IPS DF 4.7 (cell line): ENCODE measurements at regions not wholly inside any gene's neighbourhood (a gene's known extent, or its start where the extent isn't known, plus 50 kb on each side); places are given as distances from the start of the nearest gene placed in this dataset.
"Not testable (repeated sequence)": the region's sequence is repeated elsewhere in the genome, so short reads cannot be mapped to it uniquely, and the experiment has no call there.

ENCODE experiments used
- DNase-seq: peaks from one replicate; pipeline ENCODE4 v3.0.0-alpha.2; 2013; ENCODE audit warnings: low spot score; ENCODE audit errors: extremely low read depth

- DNase-seq: no peak
Observed at GRCh38 chr12:92403210-92404175, 257.8 kb upstream of the BTG1 start.

GRCh38 chr12:92402415-92402814, 256.8 kb upstream of the BTG1 start:
- no peak for DNase-seq

GRCh38 chr12:92400006-92400405, 254.4 kb upstream of the BTG1 start:
- DNase-seq: no peak

- no peak for DNase-seq
Observed at GRCh38 chr12:92398565-92399309, 253.1 kb upstream of the BTG1 start.

- no peak for DNase-seq
Observed at GRCh38 chr12:92396647-92397252, 251.1 kb upstream of the BTG1 start.

- no peak for DNase-seq
Observed at GRCh38 chr12:92395322-92395721, 249.7 kb upstream of the BTG1 start.

GRCh38 chr12:92394895-92395294, 249.2 kb upstream of the BTG1 start:
- no peak for DNase-seq

GRCh38 chr12:92393504-92393903, 247.9 kb upstream of the BTG1 start:
- DNase-seq: no peak

- not testable (repeated sequence) for DNase-seq
Observed at GRCh38 chr12:92391726-92392125, 246.1 kb upstream of the BTG1 start.

- DNase-seq: no peak
Observed at GRCh38 chr12:92389466-92389865, 243.8 kb upstream of the BTG1 start.

GRCh38 chr12:92385296-92385695, 239.7 kb upstream of the BTG1 start:
- no peak for DNase-seq

- no peak for DNase-seq
Observed at GRCh38 chr12:92384571-92384970, 238.9 kb upstream of the BTG1 start.

- DNase-seq: no peak
Observed at GRCh38 chr12:92382383-92382878, 236.8 kb upstream of the BTG1 start.

- no peak for DNase-seq
Observed at GRCh38 chr12:92381856-92382255, 236.2 kb upstream of the BTG1 start.

GRCh38 chr12:92378682-92379479, 233.2 kb upstream of the BTG1 start:
- no peak for DNase-seq

GRCh38 chr12:92375504-92375903, 229.9 kb upstream of the BTG1 start:
- not testable (repeated sequence) for DNase-seq

- DNase-seq: no peak
Observed at GRCh38 chr12:92370828-92371227, 225.2 kb upstream of the BTG1 start.

GRCh38 chr12:92369636-92370035, 224.0 kb upstream of the BTG1 start:
- DNase-seq: no peak

- no peak for DNase-seq
Observed at GRCh38 chr12:92369056-92369455, 223.4 kb upstream of the BTG1 start.

- DNase-seq: no peak
Observed at GRCh38 chr12:92365836-92366235, 220.2 kb upstream of the BTG1 start.

GRCh38 chr12:92365333-92365732, 219.7 kb upstream of the BTG1 start:
- DNase-seq: no peak
